Spleen (tissue), 11 donors: ENCODE measurements at regions not wholly inside any gene's neighbourhood (a gene's known extent, or its start where the extent isn't known, plus 50 kb on each side); places are given as distances from the start of the nearest gene placed in this dataset.

Experiments used
- DNase-seq: peaks from one replicate; pipeline ENCODE4 v3.0.0-alpha.2; 2020
- H3K27ac ChIP-seq, 8 donors: fragments of 200-600 bp; sonication (generic) in 7 of 8; 1 replicate in 4 of 8; 2 replicates in 4 of 8; pipeline versions ENCODE4 v1.5.0 to v1.8.0; 2016 to 2021; ENCODE audit warnings: inconsistent platforms in 4 of 8, mild to moderate bottlenecking in 4 of 8, moderate library complexity in 1 of 8
- H3K27me3 ChIP-seq, 7 donors: fragments of 200-600 bp; sonication (generic) in 6 of 7; replicated peaks in 1 of 7; 1 replicate in 4 of 7; 2 replicates in 3 of 7; pipeline versions ENCODE4 v1.5.0 to v1.8.0; 2016 to 2021; ENCODE audit warnings: inconsistent platforms in 3 of 7, mild to moderate bottlenecking in 1 of 7
- H3K36me3 ChIP-seq, 6 donors: fragments of 200-600 bp; sonication (generic) in 5 of 6; 1 replicate in 4 of 6; 2 replicates in 2 of 6; pipeline versions ENCODE4 v1.5.0 to v1.8.0; 2016 to 2021; ENCODE audit warnings: inconsistent platforms in 2 of 6
- H3K4me1 ChIP-seq, 6 donors: fragments of 200-600 bp; sonication (generic) in 5 of 6; 1 replicate in 3 of 6; 2 replicates in 3 of 6; pipeline versions ENCODE4 v1.5.0 to v1.8.0; 2016 to 2021; ENCODE audit warnings: inconsistent platforms in 3 of 6
- H3K4me3 ChIP-seq, 8 donors: fragments of 200-600 bp; sonication (generic) in 7 of 8; 1 replicate in 4 of 8; 2 replicates in 4 of 8; pipeline versions ENCODE4 v1.5.0 to v1.8.0; 2016 to 2021; ENCODE audit warnings: inconsistent platforms in 4 of 8, mild to moderate bottlenecking in 4 of 8, moderate library complexity in 2 of 8
- H3K9me3 ChIP-seq, 8 donors: fragments of 200-600 bp; sonication (generic) in 7 of 8; 1 replicate in 4 of 8; 2 replicates in 4 of 8; pipeline versions ENCODE4 v1.5.0 to v1.8.0; 2016 to 2021; ENCODE audit warnings: inconsistent platforms in 4 of 8
- CTCF ChIP-seq, 11 experiments: fragments of 200-600 bp in 7 of 11; fragments of 450-650 bp in 4 of 11; sonication (generic) in 4 of 11; IDR thresholded peaks in 8 of 11; conservative IDR thresholded peaks in 3 of 11; 1 replicate in 7 of 11; 2 replicates in 4 of 11; pipeline versions ENCODE4 v1.4.0 to v1.8.0; 2016 to 2021; ENCODE audit warnings: antibody characterized with exemption in 11 of 11, inconsistent platforms in 4 of 11, mild to moderate bottlenecking in 1 of 11
- POLR2A ChIP-seq, 3 donors: fragments of 450-650 bp; IDR thresholded peaks; one replicate each; pipeline ENCODE4 v1.5.1; 2017; ENCODE audit warnings: antibody characterized with exemption in 3 of 3, mild to moderate bottlenecking in 1 of 3
- POLR2AphosphoS5 ChIP-seq, 3 donors: sonication (generic); formaldehyde crosslinking; IDR thresholded peaks; one replicate each; pipeline ENCODE4 v1.5.1; 2017; ENCODE audit warnings: antibody characterized with exemption in 3 of 3
- WGBS, 5 donors: extraction: QIAGEN DNeasy Blood & Tissue Kit in 3 of 5; methylation state at CpG; one replicate each; pipeline versions ENCODE4 v1.1.5 to v1.1.7; 2013 to 2018; 5-methylcytosine and 5-hydroxymethylcytosine counted together
- intact Hi-C: fragments of 100-400 bp; cut with DNase I; formaldehyde crosslinking; loops from one replicate; pipeline ENCODE4 v1.15.0; 2023; ENCODE audit warnings: low total_unique reads
- donor health status: healthy with polysubstance abuse.
- donor health status: DM: no; HTN: no; CAD: no; lungs with moderate emphysema.
- donor health status: DM: no; HTN: no; CAD: no.
- donor health status: Bipolar disorder and iron deficiency.
- donor health status: healthy.
- donor health status: DM: no; HTN: no; CAD: no.
- donor health status: DM: yes; HTN: yes; CAD: no.

DNA sequence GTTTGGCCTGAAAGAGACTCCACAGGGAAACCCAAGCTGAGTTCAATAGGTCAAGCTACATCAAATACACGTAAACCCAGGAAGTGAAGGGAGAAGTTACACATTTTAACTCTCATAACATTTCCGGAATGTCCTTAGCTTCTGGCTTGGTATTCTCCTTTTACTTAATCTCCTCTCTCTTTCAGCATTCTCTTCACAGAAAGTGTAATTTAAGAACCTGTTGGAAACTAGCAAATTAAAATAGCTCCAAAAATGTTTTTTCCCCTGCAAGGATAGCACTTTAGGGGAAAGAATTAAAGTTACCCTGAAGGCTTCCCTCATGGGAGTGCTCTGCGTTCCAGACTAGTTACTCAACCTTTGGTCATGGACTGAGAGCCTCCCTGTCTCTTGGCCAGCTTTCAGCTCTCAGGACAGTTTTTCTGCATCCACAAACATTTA is 292.7 kb upstream of the TARS1 start:
- WGBS, 5 donors, result 66 to 84% (median 82%) methylated on average over 3 of the region's 3 CpGs
- H3K9me3 ChIP-seq, result peaks cover 0 to 6% (median 0%) of the 10 kb centered on the region in 8 donors
- TF ChIP-seq POLR2A (IDR thresholded peaks at IDR 0.05), result no peak
- no peak for TF ChIP-seq CTCF (IDR thresholded peaks at IDR 0.05 in 8 of 11, conservative IDR thresholded peaks at IDR 0.05 in 3 of 11)
- no peak for TF ChIP-seq POLR2AphosphoS5 (IDR thresholded peaks at IDR 0.05)
- H3K4me3 ChIP-seq, result no peak overlapping the region
- H3K4me1 ChIP-seq, result no peaks in the 10 kb centered on the region
- H3K36me3 ChIP-seq, result no peaks in the 10 kb centered on the region
- intact Hi-C loops, result no loop called here
- no peak overlapping the region for H3K27ac ChIP-seq
- H3K27me3 ChIP-seq, result no peaks in the 10 kb centered on the region
- no peak for DNase-seq

GRCh38 chr5:33153372-33153771 is 287.4 kb upstream of the TARS1 start:
- Histone ChIP-seq H3K4me3 (no peak overlapping the region), H3K9me3 (peaks cover 0 to 7% (median 0%) of the 10 kb centered on the region in 8 donors), H3K36me3 (no peaks in the 10 kb centered on the region), H3K27ac (no peak overlapping the region), H3K27me3 (no peaks in the 10 kb centered on the region), H3K4me1 (no peaks in the 10 kb centered on the region)
- 73 to 87% (median 75%) methylated on average over 1 of the region's 1 CpG for WGBS, 5 donors
- no peak for TF ChIP-seq POLR2AphosphoS5 (IDR thresholded peaks at IDR 0.05)
- TF ChIP-seq POLR2A (IDR thresholded peaks at IDR 0.05), result no peak
- TF ChIP-seq CTCF (IDR thresholded peaks at IDR 0.05 in 8 of 11, conservative IDR thresholded peaks at IDR 0.05 in 3 of 11), result no peak
- intact Hi-C loops, result no loop called here
- no peak for DNase-seq

DNA sequence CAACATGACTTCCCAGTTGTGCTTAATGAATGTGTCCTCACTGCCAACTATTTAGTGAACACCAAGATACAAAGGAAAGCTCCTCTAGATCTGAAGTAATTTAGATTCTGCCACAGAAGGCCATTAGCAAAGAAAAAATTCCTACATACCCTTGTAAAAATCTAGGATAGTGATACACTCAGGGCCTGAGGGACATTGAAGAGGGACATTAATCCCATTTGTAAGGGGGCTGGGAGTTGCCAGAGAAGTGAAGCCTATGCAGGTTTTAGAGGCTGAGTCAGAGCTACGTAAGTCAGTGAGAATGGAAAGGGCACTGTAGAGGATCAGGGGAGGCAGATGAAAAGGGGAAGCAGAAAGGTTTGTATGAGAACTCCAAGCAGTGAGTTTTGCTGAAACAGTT is 286.9 kb upstream of the TARS1 start:
- Histone ChIP-seq H3K36me3 (no peaks in the 10 kb centered on the region), H3K27ac (no peak overlapping the region), H3K4me1 (no peaks in the 10 kb centered on the region), H3K9me3 (peaks cover 0 to 7% (median 0%) of the 10 kb centered on the region in 8 donors), H3K4me3 (no peak overlapping the region), H3K27me3 (no peaks in the 10 kb centered on the region)
- TF ChIP-seq CTCF (IDR thresholded peaks at IDR 0.05 in 8 of 11, conservative IDR thresholded peaks at IDR 0.05 in 3 of 11), result no peak
- intact Hi-C loops, result no loop called here
- WGBS, 5 donors, result 74 to 100% (median 78%) methylated on average over 1 of the region's 1 CpG
- DNase-seq, result no peak

- Histone ChIP-seq H3K4me1 (no peaks in the 10 kb centered on the region), H3K36me3 (no peaks in the 10 kb centered on the region), H3K9me3 (peaks cover 0 to 21% (median 9%) of the 10 kb centered on the region in 8 donors), H3K27ac (no peak overlapping the region), H3K4me3 (no peak overlapping the region), H3K27me3 (no peaks in the 10 kb centered on the region)
- intact Hi-C loops, result no loop called here
- WGBS, 5 donors, result 35 to 60% (median 43%) methylated on average over 2 of the region's 2 CpGs
- TF ChIP-seq POLR2A (IDR thresholded peaks at IDR 0.05), result no peak
- no peak for TF ChIP-seq POLR2AphosphoS5 (IDR thresholded peaks at IDR 0.05)
- no peak for TF ChIP-seq CTCF (IDR thresholded peaks at IDR 0.05 in 8 of 11, conservative IDR thresholded peaks at IDR 0.05 in 3 of 11)
- DNase-seq, result no peak
Observed at GRCh38 chr5:33160871-33161270, 279.9 kb upstream of the TARS1 start.
